GM12875 (cell line): ENCODE measurements at regions not wholly inside any gene's neighbourhood (a gene's known extent, or its start where the extent isn't known, plus 50 kb on each side); places are given as distances from the start of the nearest gene placed in this dataset.

Experiments used
- H3K4me3 ChIP-seq: one replicate; pipeline ENCODE4 v1.5.1; 2011; ENCODE audit warnings: low read depth, low read length, control low read depth
- CTCF ChIP-seq: IDR thresholded peaks from 2 replicates; pipeline ENCODE4 v1.5.1; 2011; ENCODE audit warnings: low read depth, mild to moderate bottlenecking, control low read depth, inconsistent platforms, low read length, moderate library complexity, borderline replicate concordance; ENCODE audit not compliant: insufficient read depth

GRCh38 chr5:107135391-107135790, 535.3 kb downstream of the EFNA5 start:
- H3K4me3 ChIP-seq, result no peak overlapping the region
- no peak for TF ChIP-seq CTCF

DNA sequence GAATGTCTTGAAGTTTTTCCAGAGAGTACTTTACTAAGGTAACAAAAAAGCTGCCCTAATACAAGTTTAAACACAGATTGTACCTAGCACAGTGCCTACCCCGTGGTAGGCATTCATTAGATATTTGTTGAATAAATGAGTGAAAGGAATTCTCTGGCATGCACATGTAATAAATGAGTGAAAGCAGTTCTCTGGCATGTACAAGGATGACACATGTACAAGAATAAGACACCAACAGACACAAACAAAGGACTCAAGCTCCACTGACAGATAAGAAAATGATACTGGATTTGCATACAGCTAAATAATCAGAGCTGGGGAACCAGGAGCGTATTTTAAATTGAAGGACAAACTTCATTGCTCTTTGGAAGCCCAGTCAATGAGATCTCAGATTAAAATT, 535.8 kb downstream of the EFNA5 start:
- H3K4me3 ChIP-seq, result no peak overlapping the region
- TF ChIP-seq CTCF, result no peak

DNA sequence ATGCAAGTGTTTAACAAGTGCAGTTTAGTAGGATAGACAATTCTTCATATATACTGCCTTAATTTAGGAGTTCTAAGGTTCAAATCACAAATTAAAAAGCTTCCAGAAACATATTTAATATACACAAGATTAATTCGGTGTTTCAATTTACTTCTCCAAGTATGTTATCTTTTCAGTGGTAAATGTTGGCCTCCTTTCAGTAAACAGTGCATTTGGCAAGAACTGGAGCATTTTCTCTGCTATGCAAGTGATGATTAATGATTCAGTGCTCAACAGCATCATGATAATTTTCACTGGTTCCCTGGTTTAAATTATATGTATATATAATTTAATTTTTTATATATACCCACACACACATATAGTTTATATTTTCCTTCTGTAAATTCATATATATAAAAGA, 541.7 kb downstream of the EFNA5 start:
- TF ChIP-seq CTCF, result no peak
- H3K4me3 ChIP-seq, result no peak overlapping the region

GRCh38 chr5:107127878-107128277, 542.9 kb downstream of the EFNA5 start:
- no peak overlapping the region for H3K4me3 ChIP-seq
- TF ChIP-seq CTCF, result no peak

- no peak for TF ChIP-seq CTCF
- H3K4me3 ChIP-seq, result no peak overlapping the region
These were observed 544.4 kb downstream of the EFNA5 start for GRCh38 chr5:107126341-107126740.

GRCh38 chr5:107124376-107124775, 546.4 kb downstream of the EFNA5 start:
- no peak overlapping the region for H3K4me3 ChIP-seq
- no peak for TF ChIP-seq CTCF

DNA sequence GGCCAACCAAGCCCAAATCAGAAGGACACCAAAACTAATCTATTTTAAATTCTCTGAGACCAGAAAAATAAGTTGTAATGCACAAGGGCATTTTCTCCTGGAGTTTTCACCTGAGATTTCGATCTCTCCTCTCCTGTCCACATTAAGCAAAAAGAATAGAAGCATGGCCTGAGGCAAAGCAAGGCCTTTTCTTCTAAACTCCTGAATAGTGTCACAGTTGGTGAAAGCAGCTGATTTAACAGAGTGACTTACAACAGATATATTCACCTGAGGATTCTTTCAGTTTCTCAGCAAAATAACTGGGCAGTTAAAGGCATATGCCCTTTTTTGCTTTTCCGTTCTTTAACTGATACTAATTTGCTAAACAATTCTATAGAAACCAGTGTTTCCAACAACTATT, 547.7 kb downstream of the EFNA5 start:
- no peak for TF ChIP-seq CTCF
- no peak overlapping the region for H3K4me3 ChIP-seq
